Endothelial cell (in vitro differentiated cells): ENCODE measurements at regions not wholly inside any gene's neighbourhood (a gene's known extent, or its start where the extent isn't known, plus 50 kb on each side); places are given as distances from the start of the nearest gene placed in this dataset.

Experiments
- DNase-seq: peaks from one replicate; pipeline ENCODE4 v3.0.0; 2021; ENCODE audit warnings: low spot score
- H3K27ac Mint-ChIP-seq: one replicate; pipeline ENCODE4 v1.8.0; 2021; ENCODE audit warnings: mixed read lengths, inconsistent platforms; ENCODE audit not compliant: unreplicated experiment
- H3K27me3 Mint-ChIP-seq: one replicate; pipeline ENCODE4 v1.8.0; 2021; ENCODE audit warnings: mild to moderate bottlenecking, moderate library complexity, mixed read lengths, inconsistent platforms; ENCODE audit not compliant: unreplicated experiment
- H3K36me3 Mint-ChIP-seq: one replicate; pipeline ENCODE4 v1.8.0; 2021; ENCODE audit warnings: mild to moderate bottlenecking, low read depth, mixed read lengths, inconsistent platforms; ENCODE audit not compliant: unreplicated experiment
- H3K4me1 Mint-ChIP-seq: one replicate; pipeline ENCODE4 v1.8.0; 2021; ENCODE audit warnings: mild to moderate bottlenecking, mixed read lengths, inconsistent platforms; ENCODE audit not compliant: unreplicated experiment
- H3K4me3 Mint-ChIP-seq: one replicate; pipeline ENCODE4 v1.8.0; 2021; ENCODE audit warnings: mild to moderate bottlenecking, mixed read lengths, inconsistent platforms; ENCODE audit not compliant: unreplicated experiment
- H3K9me3 Mint-ChIP-seq: one replicate; pipeline ENCODE4 v1.8.0; 2021; ENCODE audit warnings: mixed read lengths, inconsistent platforms; ENCODE audit not compliant: unreplicated experiment
- CTCF ChIP-seq: fragments of 200-600 bp; sonication (generic); IDR thresholded peaks from one replicate; pipeline ENCODE4 v1.5.0; 2021; ENCODE audit warnings: antibody characterized with exemption; ENCODE audit not compliant: unreplicated experiment

- DNase-seq = no peak
- Mint-ChIP-seq H3K4me1 (no peaks in the 10 kb centered on the region), H3K27ac (no peak overlapping the region), H3K9me3 (no peaks in the 10 kb centered on the region), H3K27me3 (no peaks in the 10 kb centered on the region), H3K4me3 (no peak overlapping the region), H3K36me3 (no peaks in the 10 kb centered on the region)
- TF ChIP-seq CTCF = no peak
Measured at GRCh38 chr4:64594723-64595122, 185.5 kb upstream of the TECRL start.

GRCh38 chr4:64588507-64588906, 179.3 kb upstream of the TECRL start:
- Mint-ChIP-seq H3K9me3 (no peaks in the 10 kb centered on the region), H3K27ac (no peak overlapping the region), H3K4me1 (no peaks in the 10 kb centered on the region), H3K27me3 (peaks cover 2% of the 10 kb centered on the region), H3K36me3 (no peaks in the 10 kb centered on the region), H3K4me3 (no peak overlapping the region)
- no peak for DNase-seq
- no peak for TF ChIP-seq CTCF

- Mint-ChIP-seq H3K9me3 (no peaks in the 10 kb centered on the region), H3K4me1 (peaks cover 6% of the 10 kb centered on the region), H3K4me3 (no peak overlapping the region), H3K27ac (no peak overlapping the region), H3K36me3 (no peaks in the 10 kb centered on the region), H3K27me3 (peaks cover 2% of the 10 kb centered on the region)
- peak; percentile 87 for TF ChIP-seq CTCF
- peak; percentile 12 for DNase-seq
Measured at GRCh38 chr4:64584981-64585557, 175.8 kb upstream of the TECRL start.

GRCh38 chr4:64584125-64584524, 174.9 kb upstream of the TECRL start:
- TF ChIP-seq CTCF = no peak
- H3K27me3 Mint-ChIP-seq = peaks cover 2% of the 10 kb centered on the region
- DNase-seq = no peak
- H3K9me3 Mint-ChIP-seq = no peaks in the 10 kb centered on the region
- no peak overlapping the region for H3K27ac Mint-ChIP-seq
- H3K4me3 Mint-ChIP-seq = no peak overlapping the region
- H3K4me1 Mint-ChIP-seq = peaks cover 6% of the 10 kb centered on the region
- no peaks in the 10 kb centered on the region for H3K36me3 Mint-ChIP-seq

- no peaks in the 10 kb centered on the region for H3K9me3 Mint-ChIP-seq
Measured at GRCh38 chr4:64582492-64582891, 173.2 kb upstream of the TECRL start.

More at GRCh38 chr4:64582492-64582891, 173.2 kb upstream of the TECRL start:
- H3K27me3 Mint-ChIP-seq = no peaks in the 10 kb centered on the region
- no peak overlapping the region for H3K4me3 Mint-ChIP-seq
- DNase-seq = no peak
- H3K36me3 Mint-ChIP-seq = no peaks in the 10 kb centered on the region
- H3K4me1 Mint-ChIP-seq = peaks cover 6% of the 10 kb centered on the region
- no peak overlapping the region for H3K27ac Mint-ChIP-seq
- TF ChIP-seq CTCF = no peak
